ENCODE measurements at regions not wholly inside any gene's neighbourhood (a gene's known extent, or its start where the extent isn't known, plus 50 kb on each side); places are given as distances from the start of the nearest gene placed in this dataset.

GRCh38 chr16:87047221-87048037 is 269.8 kb downstream of the C16orf95 start:
- H3K79me2 ChIP-seq (ENCODE audit: insufficient read depth, low read length): no peaks in the 10 kb centered on the region
- no peaks in the 10 kb centered on the region for H3K36me3 ChIP-seq (ENCODE audit: insufficient read depth, low read length)
- H3K27me3 Mint-ChIP-seq (ENCODE audit: low read depth, unreplicated experiment): peaks cover 68% of the 10 kb centered on the region
- no peak overlapping the region for H3K9ac ChIP-seq (ENCODE audit: low read length)
- H3K4me1 ChIP-seq (ENCODE audit: insufficient read depth, low read length): peaks cover 12% of the 10 kb centered on the region
- no peak for DNase-seq (ENCODE audit: low read depth)
- H3K4me3 ChIP-seq (ENCODE audit: insufficient read depth, low read depth, low read length): no peak overlapping the region
- H3K36me3 Mint-ChIP-seq (ENCODE audit: low read depth, unreplicated experiment): peaks cover 2% of the 10 kb centered on the region
- peaks cover 5% of the 10 kb centered on the region for H3K27me3 ChIP-seq (ENCODE audit: insufficient read depth, low read length)
- no peak overlapping the region for H3K4me3 Mint-ChIP-seq (ENCODE audit: unreplicated experiment)
- TF ChIP-seq CTCF (IDR thresholded peaks at IDR 0.05; ENCODE audit: insufficient read depth, low read depth, low read length) (no peak), EZH2 (IDR thresholded peaks at IDR 0.05; ENCODE audit: insufficient read depth, low read length) (no peak)
- FAIRE-seq: no peak
- no peaks in the 10 kb centered on the region for H4K20me1 ChIP-seq (ENCODE audit: insufficient read depth, low read length)
- H3K27ac ChIP-seq (ENCODE audit: low read depth, low read length): no peak overlapping the region
- peak overlapping the region; percentile 23 for H2AFZ ChIP-seq (ENCODE audit: low read depth, low read length)
- peaks cover 4% of the 10 kb centered on the region for H3K9me3 Mint-ChIP-seq (ENCODE audit: unreplicated experiment)
- H3K27ac Mint-ChIP-seq (ENCODE audit: unreplicated experiment): no peak overlapping the region
- peaks cover 14% of the 10 kb centered on the region for H3K4me1 Mint-ChIP-seq (ENCODE audit: low read depth, unreplicated experiment)
- no peak overlapping the region for H3K4me2 ChIP-seq (ENCODE audit: low read length)
- no peaks in the 10 kb centered on the region for H3K9me3 ChIP-seq (ENCODE audit: insufficient read depth, low read depth, low read length)

- Histone ChIP-seq H3K9ac (ENCODE audit: low read length) (no peak overlapping the region), H3K4me2 (ENCODE audit: low read length) (no peak overlapping the region), H3K79me2 (ENCODE audit: insufficient read depth, low read length) (no peaks in the 10 kb centered on the region), H2AFZ (ENCODE audit: low read depth, low read length) (no peak overlapping the region), H3K4me3 (ENCODE audit: insufficient read depth, low read depth, low read length) (no peak overlapping the region), H3K27ac (ENCODE audit: low read depth, low read length) (no peak overlapping the region), H3K9me3 (ENCODE audit: insufficient read depth, low read depth, low read length) (no peaks in the 10 kb centered on the region), H3K4me1 (ENCODE audit: insufficient read depth, low read length) (peaks cover 12% of the 10 kb centered on the region), H3K27me3 (ENCODE audit: insufficient read depth, low read length) (peaks cover 5% of the 10 kb centered on the region), H3K36me3 (ENCODE audit: insufficient read depth, low read length) (no peaks in the 10 kb centered on the region), H4K20me1 (ENCODE audit: insufficient read depth, low read length) (no peaks in the 10 kb centered on the region)
- Mint-ChIP-seq H3K4me3 (ENCODE audit: unreplicated experiment) (no peak overlapping the region), H3K36me3 (ENCODE audit: low read depth, unreplicated experiment) (peaks cover 2% of the 10 kb centered on the region), H3K27ac (ENCODE audit: unreplicated experiment) (no peak overlapping the region), H3K27me3 (ENCODE audit: low read depth, unreplicated experiment) (peaks cover 72% of the 10 kb centered on the region), H3K9me3 (ENCODE audit: unreplicated experiment) (peaks cover 7% of the 10 kb centered on the region), H3K4me1 (ENCODE audit: low read depth, unreplicated experiment) (peaks cover 9% of the 10 kb centered on the region)
- TF ChIP-seq EZH2 (IDR thresholded peaks at IDR 0.05; ENCODE audit: insufficient read depth, low read length) (no peak), CTCF (IDR thresholded peaks at IDR 0.05; ENCODE audit: insufficient read depth, low read depth, low read length) (no peak)
- DNase-seq (ENCODE audit: low read depth) (no peak), FAIRE-seq (no peak)
Measured at GRCh38 chr16:87048038-87048729, 269.0 kb downstream of the C16orf95 start.

Data from astrocyte (in vitro differentiated cells and primary cell).